ENCODE measurements at regions not wholly inside any gene's neighbourhood (a gene's known extent, or its start where the extent isn't known, plus 50 kb on each side); places are given as distances from the start of the nearest gene placed in this dataset.
"Not testable (repeated sequence)": the region's sequence is repeated elsewhere in the genome, so short reads cannot be mapped to it uniquely, and the experiment has no call there.

- DNase-seq, result no peak
These were observed 52.3 kb upstream of the ARMC3 start for GRCh38 chr10:22875581-22875980.

- no peak for DNase-seq
These were observed 53.5 kb upstream of the ARMC3 start for GRCh38 chr10:22874189-22874854.

- no peak for DNase-seq
These were observed 71.3 kb upstream of the ARMC3 start for GRCh38 chr10:22856444-22857074.

- no peak for DNase-seq
These were observed 72.9 kb upstream of the ARMC3 start for GRCh38 chr10:22854935-22855421.

- no peak for DNase-seq
These were observed 73.9 kb upstream of the ARMC3 start for GRCh38 chr10:22853906-22854447.

- DNase-seq, result no peak
These were observed 75.0 kb upstream of the ARMC3 start for GRCh38 chr10:22852712-22853353.

- DNase-seq, result no peak
These were observed 76.0 kb upstream of the ARMC3 start for GRCh38 chr10:22851865-22852239.

GRCh38 chr10:22850541-22850940 lies 77.3 kb upstream of the ARMC3 start:
- DNase-seq, result no peak

- no peak for DNase-seq
These were observed 78.6 kb upstream of the ARMC3 start for GRCh38 chr10:22849077-22849805.

GRCh38 chr10:22848509-22848908 lies 79.3 kb upstream of the ARMC3 start:
- DNase-seq, result no peak

- no peak for DNase-seq
These were observed 81.6 kb upstream of the ARMC3 start for GRCh38 chr10:22846294-22846693.

GRCh38 chr10:22839639-22840038 lies 88.2 kb upstream of the ARMC3 start:
- no peak for DNase-seq

GRCh38 chr10:22837771-22838170 lies 90.1 kb upstream of the ARMC3 start:
- DNase-seq, result no peak

- DNase-seq, result no peak
These were observed 90.5 kb upstream of the ARMC3 start for GRCh38 chr10:22837351-22837750.

GRCh38 chr10:22834471-22834870 lies 93.4 kb upstream of the ARMC3 start:
- DNase-seq, result no peak

GRCh38 chr10:22833781-22834180 lies 94.1 kb upstream of the ARMC3 start:
- no peak for DNase-seq

- DNase-seq, result no peak
These were observed 94.5 kb upstream of the ARMC3 start for GRCh38 chr10:22833353-22833752.

- no peak for DNase-seq
These were observed 95.0 kb upstream of the ARMC3 start for GRCh38 chr10:22832851-22833250.

GRCh38 chr10:22832066-22832602 lies 95.7 kb upstream of the ARMC3 start:
- no peak for DNase-seq

- no peak for DNase-seq
These were observed 96.3 kb upstream of the ARMC3 start for GRCh38 chr10:22831586-22831985.

- DNase-seq, result not testable (repeated sequence)
These were observed 99.1 kb upstream of the ARMC3 start for GRCh38 chr10:22828712-22829111.

GRCh38 chr10:22825841-22826240 lies 102.0 kb upstream of the ARMC3 start:
- peak; percentile 5 for DNase-seq

GRCh38 chr10:22824984-22825383 lies 102.9 kb upstream of the ARMC3 start:
- DNase-seq, result no peak
